WTC11 (cell line): ENCODE measurements at regions not wholly inside any gene's neighbourhood (a gene's known extent, or its start where the extent isn't known, plus 50 kb on each side); places are given as distances from the start of the nearest gene placed in this dataset.

Source experiments
- ATAC-seq: fragments of 200-7000 bp; cut with Tn5 transposase; 2 replicates; pipeline ENCODE4 v1.10.0; 2021; ENCODE audit warnings: mild to moderate bottlenecking, moderate library complexity
- CTCF ChIA-PET: fragments of 300-600 bp; sonication (Branson Sonifier 250); formaldehyde crosslinking; loops from one replicate; lab custom pipeline; 2021; ENCODE audit warnings: antibody characterized with exemption; lab: Charles Lee
- POLR2A ChIA-PET: fragments of 350-600 bp; sonication (Branson Sonifier 250); formaldehyde crosslinking; loops from one replicate; lab custom pipeline; 2021; ENCODE audit warnings: antibody characterized with exemption; lab: Charles Lee
- DNase-seq: peaks from one replicate; pipeline ENCODE4 v3.0.0; 2021; ENCODE audit warnings: low spot score
- H3K27ac Mint-ChIP-seq: 2 replicates; pipeline ENCODE4 v1.8.0; 2021; ENCODE audit warnings: mixed read lengths
- H3K27me3 Mint-ChIP-seq: 2 replicates; pipeline ENCODE4 v1.8.0; 2021; ENCODE audit warnings: low read depth, mild to moderate bottlenecking, moderate library complexity, mixed read lengths
- H3K36me3 Mint-ChIP-seq: 2 replicates; pipeline ENCODE4 v1.8.0; 2021; ENCODE audit warnings: mixed read lengths
- H3K4me1 Mint-ChIP-seq: 2 replicates; pipeline ENCODE4 v1.8.0; 2022; ENCODE audit warnings: mixed read lengths
- H3K4me3 Mint-ChIP-seq: 2 replicates; pipeline ENCODE4 v1.8.0; 2021; ENCODE audit warnings: mild to moderate bottlenecking, moderate library complexity, mixed read lengths
- H3K9me3 Mint-ChIP-seq: 2 replicates; pipeline ENCODE4 v1.8.0; 2021; ENCODE audit warnings: mixed read lengths
- CBFB ChIP-seq: sonication (generic); formaldehyde crosslinking; IDR thresholded peaks from 2 replicates; pipeline ENCODE4 v1.8.1; 2022; ENCODE audit warnings: mild to moderate bottlenecking, low read depth, missing genetic modification reagents
- CREB1 ChIP-seq: sonication (generic); formaldehyde crosslinking; IDR thresholded peaks from 2 replicates; pipeline ENCODE4 v1.8.0; 2023; ENCODE audit warnings: mild to moderate bottlenecking, missing genetic modification reagents
- CREM ChIP-seq: sonication (generic); formaldehyde crosslinking; IDR thresholded peaks from 2 replicates; pipeline ENCODE4 v1.8.1; 2022; ENCODE audit warnings: mild to moderate bottlenecking, missing genetic modification reagents, moderate library complexity
- ESRRA ChIP-seq: sonication (generic); formaldehyde crosslinking; IDR thresholded peaks from 2 replicates; pipeline ENCODE4 v1.8.1; 2022; ENCODE audit warnings: mild to moderate bottlenecking, missing genetic modification reagents, borderline replicate concordance
- FOXJ3 ChIP-seq: sonication (generic); formaldehyde crosslinking; IDR thresholded peaks from 2 replicates; pipeline ENCODE4 v1.9.0; 2021; ENCODE audit warnings: missing genetic modification reagents, mild to moderate bottlenecking, borderline replicate concordance
- FOXK1 ChIP-seq: sonication (generic); formaldehyde crosslinking; IDR thresholded peaks from 2 replicates; pipeline ENCODE4 v1.8.0; 2022; ENCODE audit warnings: mild to moderate bottlenecking, moderate library complexity, missing genetic modification reagents
- HMGA2 ChIP-seq: fragments of 250-450 bp; sonication (Bioruptor Pico); IDR thresholded peaks from 2 replicates; pipeline ENCODE4 v1.4.0; 2021; ENCODE audit warnings: mild to moderate bottlenecking, moderate library complexity
- IRF2 ChIP-seq: sonication (generic); formaldehyde crosslinking; IDR thresholded peaks from 2 replicates; pipeline ENCODE4 v1.8.0; 2022; ENCODE audit warnings: low read depth, missing genetic modification reagents, borderline replicate concordance
- JUN ChIP-seq: sonication (generic); formaldehyde crosslinking; IDR thresholded peaks from 2 replicates; pipeline ENCODE4 v1.8.0; 2023; ENCODE audit warnings: mild to moderate bottlenecking, missing genetic modification reagents
- NFYB ChIP-seq: sonication (generic); formaldehyde crosslinking; conservative IDR thresholded peaks from 2 replicates; pipeline ENCODE4 v1.8.0; 2022; ENCODE audit warnings: low read depth, missing genetic modification reagents
- SMAD3 ChIP-seq: sonication (generic); formaldehyde crosslinking; IDR thresholded peaks from 2 replicates; pipeline ENCODE4 v1.8.0; 2022; ENCODE audit warnings: missing genetic modification reagents, mild to moderate bottlenecking, borderline replicate concordance
- SMAD4 ChIP-seq: sonication (generic); formaldehyde crosslinking; IDR thresholded peaks from 2 replicates; pipeline ENCODE4 v1.8.0; 2022; ENCODE audit warnings: mild to moderate bottlenecking, missing genetic modification reagents
- SOX15 ChIP-seq: fragments of 250-450 bp; sonication (Bioruptor Pico); IDR thresholded peaks from 2 replicates; pipeline ENCODE4 v1.9.0; 2021; ENCODE audit warnings: mild to moderate bottlenecking
- TEAD1 ChIP-seq: sonication (generic); formaldehyde crosslinking; IDR thresholded peaks from 2 replicates; pipeline ENCODE4 v1.8.0; 2022; ENCODE audit warnings: mild to moderate bottlenecking, missing genetic modification reagents
- ZNF219 ChIP-seq: sonication (generic); formaldehyde crosslinking; IDR thresholded peaks from 2 replicates; pipeline ENCODE4 v1.8.0; 2023; ENCODE audit warnings: missing genetic modification reagents, mild to moderate bottlenecking, borderline replicate concordance
- ZNF232 ChIP-seq: sonication (generic); formaldehyde crosslinking; IDR thresholded peaks from 2 replicates; pipeline ENCODE4 v1.8.0; 2022; ENCODE audit warnings: mild to moderate bottlenecking, missing genetic modification reagents
- TF ChIP-seq, protein P1 (sequence below): sonication (generic); formaldehyde crosslinking; IDR thresholded peaks from 2 replicates; pipeline ENCODE4 v1.8.1; 2022; ENCODE audit warnings: low read depth, mild to moderate bottlenecking, moderate library complexity, missing genetic modification reagents, borderline replicate concordance
- TF ChIP-seq, protein P2 (sequence below): sonication (generic); formaldehyde crosslinking; IDR thresholded peaks from 2 replicates; pipeline ENCODE4 v1.8.1; 2023; ENCODE audit warnings: mild to moderate bottlenecking, missing genetic modification reagents, borderline replicate concordance
- TF ChIP-seq, protein P3 (sequence below): fragments of 250-450 bp; sonication (Bioruptor Pico); IDR thresholded peaks from 2 replicates; pipeline ENCODE4 v1.8.0; 2021; ENCODE audit warnings: mild to moderate bottlenecking
- TF ChIP-seq, protein P4 (sequence below): sonication (generic); formaldehyde crosslinking; IDR thresholded peaks from 2 replicates; pipeline ENCODE4 v1.8.1; 2022; ENCODE audit warnings: mild to moderate bottlenecking, moderate library complexity, missing genetic modification reagents
- TF ChIP-seq, protein P5 (sequence below): fragments of 250-450 bp; sonication (Bioruptor Pico); IDR thresholded peaks from 2 replicates; pipeline ENCODE4 v1.9.0; 2021; ENCODE audit warnings: mild to moderate bottlenecking
- TF ChIP-seq, protein P6 (sequence below): sonication (generic); formaldehyde crosslinking; IDR thresholded peaks from 2 replicates; pipeline ENCODE4 v1.8.1; 2023; ENCODE audit warnings: mild to moderate bottlenecking, missing genetic modification reagents
- TF ChIP-seq, protein P7 (sequence below): sonication (generic); formaldehyde crosslinking; IDR thresholded peaks from 2 replicates; pipeline ENCODE4 v1.8.1; 2022; ENCODE audit warnings: low read depth, missing genetic modification reagents, borderline replicate concordance

DNA sequence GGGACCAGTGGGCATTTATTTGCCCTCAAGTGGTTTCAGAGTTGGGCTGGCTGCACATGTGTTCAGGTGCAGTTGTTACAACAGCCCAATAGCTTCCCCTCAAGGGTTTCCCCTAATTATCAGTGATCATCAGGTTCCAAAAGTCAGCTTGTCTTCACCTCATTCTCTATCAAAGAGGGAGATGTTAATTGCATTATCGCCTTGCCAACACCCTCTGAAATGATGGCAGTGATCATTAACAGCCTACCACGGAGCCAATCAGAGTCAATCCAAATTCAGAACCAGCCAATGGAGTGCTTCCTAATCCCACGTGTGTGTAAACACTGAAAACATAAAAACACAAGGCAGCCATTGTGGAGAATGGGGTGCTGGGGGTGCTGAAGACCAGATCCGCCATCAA is 248.4 kb upstream of the ZNF507 start:
- TF ChIP-seq JUN (CRISPR knock-in tag) (no peak), SMAD4 (CRISPR knock-in tag) (no peak), IRF2 (CRISPR knock-in tag) (no peak), TEAD1 (CRISPR knock-in tag) (no peak), SOX15 (CRISPR knock-in tag) (no peak), CREM (CRISPR knock-in tag) (no peak), HMGA2 (no peak), SMAD3 (no peak), NFYB (CRISPR knock-in tag) (no peak), ZNF232 (CRISPR knock-in tag) (no peak), CBFB (CRISPR knock-in tag) (no peak), ESRRA (CRISPR knock-in tag) (no peak)
- TF ChIP-seq, protein P1, sequence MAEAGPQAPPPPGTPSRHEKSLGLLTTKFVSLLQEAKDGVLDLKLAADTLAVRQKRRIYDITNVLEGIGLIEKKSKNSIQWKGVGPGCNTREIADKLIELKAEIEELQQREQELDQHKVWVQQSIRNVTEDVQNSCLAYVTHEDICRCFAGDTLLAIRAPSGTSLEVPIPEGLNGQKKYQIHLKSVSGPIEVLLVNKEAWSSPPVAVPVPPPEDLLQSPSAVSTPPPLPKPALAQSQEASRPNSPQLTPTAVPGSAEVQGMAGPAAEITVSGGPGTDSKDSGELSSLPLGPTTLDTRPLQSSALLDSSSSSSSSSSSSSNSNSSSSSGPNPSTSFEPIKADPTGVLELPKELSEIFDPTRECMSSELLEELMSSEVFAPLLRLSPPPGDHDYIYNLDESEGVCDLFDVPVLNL: no peak
- TF ChIP-seq, protein P2, sequence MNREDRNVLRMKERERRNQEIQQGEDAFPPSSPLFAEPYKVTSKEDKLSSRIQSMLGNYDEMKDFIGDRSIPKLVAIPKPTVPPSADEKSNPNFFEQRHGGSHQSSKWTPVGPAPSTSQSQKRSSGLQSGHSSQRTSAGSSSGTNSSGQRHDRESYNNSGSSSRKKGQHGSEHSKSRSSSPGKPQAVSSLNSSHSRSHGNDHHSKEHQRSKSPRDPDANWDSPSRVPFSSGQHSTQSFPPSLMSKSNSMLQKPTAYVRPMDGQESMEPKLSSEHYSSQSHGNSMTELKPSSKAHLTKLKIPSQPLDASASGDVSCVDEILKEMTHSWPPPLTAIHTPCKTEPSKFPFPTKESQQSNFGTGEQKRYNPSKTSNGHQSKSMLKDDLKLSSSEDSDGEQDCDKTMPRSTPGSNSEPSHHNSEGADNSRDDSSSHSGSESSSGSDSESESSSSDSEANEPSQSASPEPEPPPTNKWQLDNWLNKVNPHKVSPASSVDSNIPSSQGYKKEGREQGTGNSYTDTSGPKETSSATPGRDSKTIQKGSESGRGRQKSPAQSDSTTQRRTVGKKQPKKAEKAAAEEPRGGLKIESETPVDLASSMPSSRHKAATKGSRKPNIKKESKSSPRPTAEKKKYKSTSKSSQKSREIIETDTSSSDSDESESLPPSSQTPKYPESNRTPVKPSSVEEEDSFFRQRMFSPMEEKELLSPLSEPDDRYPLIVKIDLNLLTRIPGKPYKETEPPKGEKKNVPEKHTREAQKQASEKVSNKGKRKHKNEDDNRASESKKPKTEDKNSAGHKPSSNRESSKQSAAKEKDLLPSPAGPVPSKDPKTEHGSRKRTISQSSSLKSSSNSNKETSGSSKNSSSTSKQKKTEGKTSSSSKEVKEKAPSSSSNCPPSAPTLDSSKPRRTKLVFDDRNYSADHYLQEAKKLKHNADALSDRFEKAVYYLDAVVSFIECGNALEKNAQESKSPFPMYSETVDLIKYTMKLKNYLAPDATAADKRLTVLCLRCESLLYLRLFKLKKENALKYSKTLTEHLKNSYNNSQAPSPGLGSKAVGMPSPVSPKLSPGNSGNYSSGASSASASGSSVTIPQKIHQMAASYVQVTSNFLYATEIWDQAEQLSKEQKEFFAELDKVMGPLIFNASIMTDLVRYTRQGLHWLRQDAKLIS (CRISPR knock-in tag): no peak
- TF ChIP-seq, protein P3, sequence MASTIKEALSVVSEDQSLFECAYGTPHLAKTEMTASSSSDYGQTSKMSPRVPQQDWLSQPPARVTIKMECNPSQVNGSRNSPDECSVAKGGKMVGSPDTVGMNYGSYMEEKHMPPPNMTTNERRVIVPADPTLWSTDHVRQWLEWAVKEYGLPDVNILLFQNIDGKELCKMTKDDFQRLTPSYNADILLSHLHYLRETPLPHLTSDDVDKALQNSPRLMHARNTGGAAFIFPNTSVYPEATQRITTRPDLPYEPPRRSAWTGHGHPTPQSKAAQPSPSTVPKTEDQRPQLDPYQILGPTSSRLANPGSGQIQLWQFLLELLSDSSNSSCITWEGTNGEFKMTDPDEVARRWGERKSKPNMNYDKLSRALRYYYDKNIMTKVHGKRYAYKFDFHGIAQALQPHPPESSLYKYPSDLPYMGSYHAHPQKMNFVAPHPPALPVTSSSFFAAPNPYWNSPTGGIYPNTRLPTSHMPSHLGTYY: no peak
- TF ChIP-seq, all 79 proteins: peak for 0
- peaks cover 22% of the 10 kb centered on the region for H3K36me3 Mint-ChIP-seq
- H3K27me3 Mint-ChIP-seq: no peaks in the 10 kb centered on the region; the same call in none of the 2 replicates
- ATAC-seq (no peak), DNase-seq (no peak)
- no peak overlapping the region for H3K27ac Mint-ChIP-seq
- peaks cover 23% of the 10 kb centered on the region for H3K4me1 Mint-ChIP-seq
- H3K9me3 Mint-ChIP-seq: peaks cover 23% of the 10 kb centered on the region
- no peak overlapping the region for H3K4me3 Mint-ChIP-seq
- POLR2A ChIA-PET: no interaction called here
- CTCF ChIA-PET: no interaction called here

DNA sequence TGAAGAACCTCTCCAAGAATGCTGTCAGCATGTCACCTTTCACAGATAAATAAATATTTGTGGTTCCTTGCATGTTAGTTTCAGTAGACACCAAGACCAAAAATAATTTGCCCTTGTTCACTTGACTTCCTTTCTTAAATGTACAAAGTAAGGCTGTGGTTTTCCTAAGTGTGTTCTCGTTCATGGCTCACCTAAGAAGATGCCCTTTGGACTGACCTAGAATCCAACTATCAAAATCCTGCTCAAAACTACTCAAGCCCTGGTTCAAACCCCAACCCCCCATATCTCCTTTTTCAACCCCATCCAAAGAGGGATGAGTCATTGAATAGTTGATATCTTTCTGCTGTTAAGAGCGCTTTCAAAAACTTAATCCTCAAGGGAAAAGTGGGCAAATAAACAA is 247.8 kb upstream of the ZNF507 start:
- H3K9me3 Mint-ChIP-seq: peaks cover 23% of the 10 kb centered on the region
- H3K27me3 Mint-ChIP-seq: no peaks in the 10 kb centered on the region; the same call in none of the 2 replicates
- H3K4me1 Mint-ChIP-seq: peaks cover 23% of the 10 kb centered on the region
- H3K27ac Mint-ChIP-seq: no peak overlapping the region
- TF ChIP-seq, protein P4, sequence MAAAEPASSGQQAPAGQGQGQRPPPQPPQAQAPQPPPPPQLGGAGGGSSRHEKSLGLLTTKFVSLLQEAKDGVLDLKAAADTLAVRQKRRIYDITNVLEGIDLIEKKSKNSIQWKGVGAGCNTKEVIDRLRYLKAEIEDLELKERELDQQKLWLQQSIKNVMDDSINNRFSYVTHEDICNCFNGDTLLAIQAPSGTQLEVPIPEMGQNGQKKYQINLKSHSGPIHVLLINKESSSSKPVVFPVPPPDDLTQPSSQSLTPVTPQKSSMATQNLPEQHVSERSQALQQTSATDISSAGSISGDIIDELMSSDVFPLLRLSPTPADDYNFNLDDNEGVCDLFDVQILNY: no peak
- TF ChIP-seq, protein P5, sequence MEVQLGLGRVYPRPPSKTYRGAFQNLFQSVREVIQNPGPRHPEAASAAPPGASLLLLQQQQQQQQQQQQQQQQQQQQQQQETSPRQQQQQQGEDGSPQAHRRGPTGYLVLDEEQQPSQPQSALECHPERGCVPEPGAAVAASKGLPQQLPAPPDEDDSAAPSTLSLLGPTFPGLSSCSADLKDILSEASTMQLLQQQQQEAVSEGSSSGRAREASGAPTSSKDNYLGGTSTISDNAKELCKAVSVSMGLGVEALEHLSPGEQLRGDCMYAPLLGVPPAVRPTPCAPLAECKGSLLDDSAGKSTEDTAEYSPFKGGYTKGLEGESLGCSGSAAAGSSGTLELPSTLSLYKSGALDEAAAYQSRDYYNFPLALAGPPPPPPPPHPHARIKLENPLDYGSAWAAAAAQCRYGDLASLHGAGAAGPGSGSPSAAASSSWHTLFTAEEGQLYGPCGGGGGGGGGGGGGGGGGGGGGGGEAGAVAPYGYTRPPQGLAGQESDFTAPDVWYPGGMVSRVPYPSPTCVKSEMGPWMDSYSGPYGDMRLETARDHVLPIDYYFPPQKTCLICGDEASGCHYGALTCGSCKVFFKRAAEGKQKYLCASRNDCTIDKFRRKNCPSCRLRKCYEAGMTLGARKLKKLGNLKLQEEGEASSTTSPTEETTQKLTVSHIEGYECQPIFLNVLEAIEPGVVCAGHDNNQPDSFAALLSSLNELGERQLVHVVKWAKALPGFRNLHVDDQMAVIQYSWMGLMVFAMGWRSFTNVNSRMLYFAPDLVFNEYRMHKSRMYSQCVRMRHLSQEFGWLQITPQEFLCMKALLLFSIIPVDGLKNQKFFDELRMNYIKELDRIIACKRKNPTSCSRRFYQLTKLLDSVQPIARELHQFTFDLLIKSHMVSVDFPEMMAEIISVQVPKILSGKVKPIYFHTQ (CRISPR knock-in tag): no peak
- TF ChIP-seq FOXJ3 (CRISPR knock-in tag) (no peak), CBFB (CRISPR knock-in tag) (no peak), SMAD3 (no peak), HMGA2 (no peak), ZNF219 (CRISPR knock-in tag) (no peak), ESRRA (CRISPR knock-in tag) (no peak), FOXK1 (CRISPR knock-in tag) (no peak), CREB1 (CRISPR knock-in tag) (no peak)
- TF ChIP-seq, protein P6, sequence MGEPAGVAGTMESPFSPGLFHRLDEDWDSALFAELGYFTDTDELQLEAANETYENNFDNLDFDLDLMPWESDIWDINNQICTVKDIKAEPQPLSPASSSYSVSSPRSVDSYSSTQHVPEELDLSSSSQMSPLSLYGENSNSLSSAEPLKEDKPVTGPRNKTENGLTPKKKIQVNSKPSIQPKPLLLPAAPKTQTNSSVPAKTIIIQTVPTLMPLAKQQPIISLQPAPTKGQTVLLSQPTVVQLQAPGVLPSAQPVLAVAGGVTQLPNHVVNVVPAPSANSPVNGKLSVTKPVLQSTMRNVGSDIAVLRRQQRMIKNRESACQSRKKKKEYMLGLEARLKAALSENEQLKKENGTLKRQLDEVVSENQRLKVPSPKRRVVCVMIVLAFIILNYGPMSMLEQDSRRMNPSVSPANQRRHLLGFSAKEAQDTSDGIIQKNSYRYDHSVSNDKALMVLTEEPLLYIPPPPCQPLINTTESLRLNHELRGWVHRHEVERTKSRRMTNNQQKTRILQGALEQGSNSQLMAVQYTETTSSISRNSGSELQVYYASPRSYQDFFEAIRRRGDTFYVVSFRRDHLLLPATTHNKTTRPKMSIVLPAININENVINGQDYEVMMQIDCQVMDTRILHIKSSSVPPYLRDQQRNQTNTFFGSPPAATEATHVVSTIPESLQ (CRISPR knock-in tag): no peak
- TF ChIP-seq, protein P7, sequence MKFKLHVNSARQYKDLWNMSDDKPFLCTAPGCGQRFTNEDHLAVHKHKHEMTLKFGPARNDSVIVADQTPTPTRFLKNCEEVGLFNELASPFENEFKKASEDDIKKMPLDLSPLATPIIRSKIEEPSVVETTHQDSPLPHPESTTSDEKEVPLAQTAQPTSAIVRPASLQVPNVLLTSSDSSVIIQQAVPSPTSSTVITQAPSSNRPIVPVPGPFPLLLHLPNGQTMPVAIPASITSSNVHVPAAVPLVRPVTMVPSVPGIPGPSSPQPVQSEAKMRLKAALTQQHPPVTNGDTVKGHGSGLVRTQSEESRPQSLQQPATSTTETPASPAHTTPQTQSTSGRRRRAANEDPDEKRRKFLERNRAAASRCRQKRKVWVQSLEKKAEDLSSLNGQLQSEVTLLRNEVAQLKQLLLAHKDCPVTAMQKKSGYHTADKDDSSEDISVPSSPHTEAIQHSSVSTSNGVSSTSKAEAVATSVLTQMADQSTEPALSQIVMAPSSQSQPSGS (CRISPR knock-in tag): no peak
- POLR2A ChIA-PET: no interaction called here
- H3K4me3 Mint-ChIP-seq: no peak overlapping the region
- no peak for ATAC-seq
- peaks cover 22% of the 10 kb centered on the region for H3K36me3 Mint-ChIP-seq
- CTCF ChIA-PET: no interaction called here
- no peak for DNase-seq
